Astrocyte (in vitro differentiated cells and primary cell): ENCODE measurements at regions not wholly inside any gene's neighbourhood (a gene's known extent, or its start where the extent isn't known, plus 50 kb on each side); places are given as distances from the start of the nearest gene placed in this dataset.

ENCODE experiments used
- CTCF ChIP-seq: IDR thresholded peaks from 2 replicates; pipeline ENCODE4 v1.5.1; 2011; ENCODE audit warnings: low read depth, mild to moderate bottlenecking, inconsistent platforms, low read length, moderate library complexity; ENCODE audit not compliant: insufficient read depth
- EZH2 ChIP-seq: IDR thresholded peaks from 2 replicates; pipeline ENCODE4 v1.6.1; 2012; ENCODE audit warnings: mild to moderate bottlenecking, low read length, inconsistent platforms; ENCODE audit not compliant: insufficient read depth

- no peak for TF ChIP-seq CTCF
- TF ChIP-seq EZH2 = no peak
These were observed 83.2 kb upstream of the EOMES start for GRCh38 chr3:27805282-27805681.
